Gastroesophageal sphincter (tissue), 4 donors: ENCODE measurements at regions not wholly inside any gene's neighbourhood (a gene's known extent, or its start where the extent isn't known, plus 50 kb on each side); places are given as distances from the start of the nearest gene placed in this dataset.

Experiments used
- ATAC-seq: fragments of 150-250 bp; one replicate; pipeline ENCODE4 v1.9.1; 2016; ENCODE audit warnings: mild to moderate bottlenecking, moderate library complexity
- H3K27ac ChIP-seq, 4 donors: fragments of 200-600 bp; sonication (generic) in 3 of 4; 1 replicate in 3 of 4; 2 replicates in 1 of 4; pipeline ENCODE4 v1.5.1; 2016 to 2019
- H3K27me3 ChIP-seq: fragments of 200-600 bp; sonication (generic); one replicate; pipeline ENCODE4 v1.5.1; 2019
- H3K36me3 ChIP-seq, 2 donors: fragments of 200-600 bp; sonication (generic); one replicate each; pipeline ENCODE4 v1.5.1; 2019; ENCODE audit warnings: control low read depth in 1 of 2
- H3K4me1 ChIP-seq, 3 donors: fragments of 200-600 bp; sonication (generic); 1 replicate in 2 of 3; 2 replicates in 1 of 3; pipeline ENCODE4 v1.5.1; 2016 to 2019; ENCODE audit warnings: control low read depth in 2 of 3
- H3K4me3 ChIP-seq, 2 donors: fragments of 200-600 bp; sonication (generic); one replicate each; pipeline ENCODE4 v1.5.1; 2019; ENCODE audit warnings: mild to moderate bottlenecking in 1 of 2, moderate library complexity in 1 of 2
- H3K9me3 ChIP-seq, 3 donors: fragments of 200-600 bp; sonication (generic); one replicate each; pipeline ENCODE4 v1.5.1; 2017 to 2019; ENCODE audit warnings: control low read depth in 2 of 3
- EP300 ChIP-seq: sonication (generic); formaldehyde crosslinking; IDR thresholded peaks from one replicate; pipeline ENCODE4 v1.6.1; 2017; ENCODE audit warnings: antibody characterized with exemption, mild to moderate bottlenecking
- POLR2A ChIP-seq, 2 donors: fragments of 450-650 bp; IDR thresholded peaks; one replicate each; pipeline ENCODE4 v1.6.1; 2017; ENCODE audit warnings: antibody characterized with exemption in 2 of 2, mild to moderate bottlenecking in 2 of 2, moderate library complexity in 1 of 2
- POLR2AphosphoS5 ChIP-seq: sonication (generic); formaldehyde crosslinking; IDR thresholded peaks from one replicate; pipeline ENCODE4 v1.6.1; 2017; ENCODE audit warnings: antibody characterized with exemption
- WGBS, 2 donors: methylation state at CpG; one replicate each; pipeline ENCODE4 v1.1.5; 2018; ENCODE audit warnings: low coverage in 1 of 2; 5-methylcytosine and 5-hydroxymethylcytosine counted together
- TF ChIP-seq, protein P1 (sequence below), 4 experiments: fragments of 200-600 bp in 2 of 4; fragments of 450-650 bp in 2 of 4; sonication (generic) in 1 of 4; IDR thresholded peaks; one replicate each; pipeline ENCODE4 v1.5.1; 2017 to 2019; ENCODE audit warnings: antibody characterized with exemption in 4 of 4, mild to moderate bottlenecking in 2 of 4, moderate library complexity in 2 of 4

GRCh38 chrX:117771384-117771783 is 345.2 kb downstream of the KLHL13 start:
- Histone ChIP-seq H3K9me3 (no peaks in the 10 kb centered on the region), H3K27me3 (no peaks in the 10 kb centered on the region), H3K36me3 (no peaks in the 10 kb centered on the region), H3K4me1 (no peaks in the 10 kb centered on the region), H3K4me3 (no peak overlapping the region), H3K27ac (no peak overlapping the region)
- TF ChIP-seq EP300 (no peak), POLR2AphosphoS5 (no peak), POLR2A (IDR thresholded peaks at IDR 0.05) (no peak)
- TF ChIP-seq, protein P1, sequence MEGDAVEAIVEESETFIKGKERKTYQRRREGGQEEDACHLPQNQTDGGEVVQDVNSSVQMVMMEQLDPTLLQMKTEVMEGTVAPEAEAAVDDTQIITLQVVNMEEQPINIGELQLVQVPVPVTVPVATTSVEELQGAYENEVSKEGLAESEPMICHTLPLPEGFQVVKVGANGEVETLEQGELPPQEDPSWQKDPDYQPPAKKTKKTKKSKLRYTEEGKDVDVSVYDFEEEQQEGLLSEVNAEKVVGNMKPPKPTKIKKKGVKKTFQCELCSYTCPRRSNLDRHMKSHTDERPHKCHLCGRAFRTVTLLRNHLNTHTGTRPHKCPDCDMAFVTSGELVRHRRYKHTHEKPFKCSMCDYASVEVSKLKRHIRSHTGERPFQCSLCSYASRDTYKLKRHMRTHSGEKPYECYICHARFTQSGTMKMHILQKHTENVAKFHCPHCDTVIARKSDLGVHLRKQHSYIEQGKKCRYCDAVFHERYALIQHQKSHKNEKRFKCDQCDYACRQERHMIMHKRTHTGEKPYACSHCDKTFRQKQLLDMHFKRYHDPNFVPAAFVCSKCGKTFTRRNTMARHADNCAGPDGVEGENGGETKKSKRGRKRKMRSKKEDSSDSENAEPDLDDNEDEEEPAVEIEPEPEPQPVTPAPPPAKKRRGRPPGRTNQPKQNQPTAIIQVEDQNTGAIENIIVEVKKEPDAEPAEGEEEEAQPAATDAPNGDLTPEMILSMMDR (IDR thresholded peaks at IDR 0.05), result no peak
- no peak for ATAC-seq

GRCh38 chrX:117768861-117769604 is 347.6 kb downstream of the KLHL13 start:
- Histone ChIP-seq H3K4me1 (no peaks in the 10 kb centered on the region), H3K9me3 (no peaks in the 10 kb centered on the region), H3K36me3 (no peaks in the 10 kb centered on the region), H3K27me3 (no peaks in the 10 kb centered on the region), H3K27ac (no peak overlapping the region), H3K4me3 (no peak overlapping the region)
- no peak for ATAC-seq
- TF ChIP-seq, protein P1 (IDR thresholded peaks at IDR 0.05), result no peak
- TF ChIP-seq POLR2A (IDR thresholded peaks at IDR 0.05), result no peak
- no peak for TF ChIP-seq POLR2AphosphoS5
- no peak for TF ChIP-seq EP300
- WGBS, 2 donors, result no CpG with 5 or more reads among the region's 37 CpGs

DNA sequence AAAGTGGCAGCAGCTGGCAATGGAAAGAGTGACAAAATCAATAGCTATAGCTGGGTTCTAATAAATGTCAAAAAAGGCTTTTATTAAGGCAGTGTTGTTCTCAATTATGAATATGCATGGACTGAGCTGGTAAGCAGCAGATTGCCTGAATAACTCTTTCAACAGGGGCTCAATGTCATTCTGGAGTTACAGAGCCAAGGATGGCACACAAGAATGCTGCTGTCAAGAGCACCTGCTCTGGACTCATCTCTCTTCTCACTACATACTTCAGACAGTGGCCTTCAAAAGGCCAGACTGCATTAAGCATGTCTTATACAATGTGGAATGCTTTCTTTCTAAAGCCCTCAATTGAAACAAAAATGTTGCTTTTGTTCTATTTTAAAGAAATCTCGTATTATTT is 351.4 kb downstream of the KLHL13 start:
- WGBS, 2 donors, result 53 to 100% methylated on average over 1 of the region's 1 CpG
- no peak for TF ChIP-seq EP300
- no peak for TF ChIP-seq POLR2AphosphoS5
- TF ChIP-seq, protein P1 (IDR thresholded peaks at IDR 0.05), result no peak
- TF ChIP-seq POLR2A (IDR thresholded peaks at IDR 0.05), result no peak
- Histone ChIP-seq H3K9me3 (no peaks in the 10 kb centered on the region), H3K27ac (no peak overlapping the region), H3K36me3 (no peaks in the 10 kb centered on the region), H3K4me1 (no peaks in the 10 kb centered on the region), H3K4me3 (no peak overlapping the region), H3K27me3 (no peaks in the 10 kb centered on the region)
- no peak for ATAC-seq

DNA sequence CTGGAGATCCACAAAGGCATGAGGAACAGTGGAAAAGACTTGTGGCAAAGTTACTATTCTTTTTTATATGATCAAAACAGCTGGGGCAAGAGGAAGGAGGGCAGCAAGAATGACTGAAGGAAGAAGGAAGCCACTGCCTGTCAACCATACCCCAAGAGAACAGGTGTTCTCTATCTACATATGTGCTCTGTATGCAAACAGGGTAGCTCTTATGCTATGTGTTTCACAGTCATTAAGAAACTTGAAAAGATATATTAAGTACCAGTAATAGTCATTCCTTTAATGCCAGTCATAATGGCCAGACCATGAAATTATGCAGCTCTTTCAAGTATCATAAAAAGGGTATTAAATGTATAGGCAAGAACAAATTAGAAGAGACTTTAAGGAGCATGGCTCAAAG is 363.9 kb downstream of the KLHL13 start:
- Histone ChIP-seq H3K27ac (no peak overlapping the region), H3K4me1 (no peaks in the 10 kb centered on the region), H3K27me3 (no peaks in the 10 kb centered on the region), H3K4me3 (no peak overlapping the region), H3K36me3 (no peaks in the 10 kb centered on the region), H3K9me3 (no peaks in the 10 kb centered on the region)
- no peak for TF ChIP-seq POLR2AphosphoS5
- TF ChIP-seq POLR2A (IDR thresholded peaks at IDR 0.05), result no peak
- TF ChIP-seq EP300, result no peak
- TF ChIP-seq, protein P1 (IDR thresholded peaks at IDR 0.05), result no peak
- ATAC-seq, result no peak

DNA sequence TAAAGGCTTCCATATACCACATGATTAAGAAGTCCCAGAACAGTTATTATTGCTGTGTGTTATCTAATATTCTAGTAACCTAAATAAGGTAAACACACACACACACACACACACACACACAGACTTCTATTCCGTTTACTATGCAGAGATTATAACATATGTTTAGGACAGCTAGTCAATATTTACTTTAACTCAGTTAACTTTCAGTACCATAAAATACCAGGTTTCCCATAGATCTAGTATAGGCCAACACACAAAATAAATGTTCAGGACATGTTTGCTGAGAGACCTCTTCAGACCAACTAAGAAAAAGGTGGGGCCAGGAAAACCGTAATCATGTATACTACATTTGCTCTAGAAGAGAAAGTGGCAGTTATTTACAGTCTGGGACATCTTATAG is 365.5 kb downstream of the KLHL13 start:
- TF ChIP-seq EP300 (no peak), POLR2AphosphoS5 (no peak), POLR2A (IDR thresholded peaks at IDR 0.05) (no peak)
- TF ChIP-seq, protein P1 (IDR thresholded peaks at IDR 0.05), result no peak
- WGBS, 2 donors, result 59 to 77% methylated on average over 2 of the region's 2 CpGs
- H3K9me3 ChIP-seq, result no peaks in the 10 kb centered on the region

More for the DNA sequence above, 365.5 kb downstream of the KLHL13 start:
- no peak overlapping the region for H3K27ac ChIP-seq
- H3K36me3 ChIP-seq, result no peaks in the 10 kb centered on the region
- ATAC-seq, result no peak
- H3K4me3 ChIP-seq, result no peak overlapping the region
- no peaks in the 10 kb centered on the region for H3K4me1 ChIP-seq
- no peaks in the 10 kb centered on the region for H3K27me3 ChIP-seq
